ENCODE measurements at regions not wholly inside any gene's neighbourhood (a gene's known extent, or its start where the extent isn't known, plus 50 kb on each side); places are given as distances from the start of the nearest gene placed in this dataset.
"Not testable (repeated sequence)": the region's sequence is repeated elsewhere in the genome, so short reads cannot be mapped to it uniquely, and the experiment has no call there.

GRCh38 chr10:31121757-31122577, 90.3 kb upstream of the ZNF438 start:
- no peak for DNase-seq (ENCODE audit: low read depth in 4 of 4, low spot score in 3 of 4)

- DNase-seq (ENCODE audit: low read depth in 4 of 4, low spot score in 3 of 4), result no peak
Observed at GRCh38 chr10:31123946-31124345, 92.3 kb upstream of the ZNF438 start.

GRCh38 chr10:31124852-31125251, 93.2 kb upstream of the ZNF438 start:
- no peak for DNase-seq (ENCODE audit: low read depth in 4 of 4, low spot score in 3 of 4)

GRCh38 chr10:31125789-31126188, 94.1 kb upstream of the ZNF438 start:
- DNase-seq (ENCODE audit: low read depth in 4 of 4, low spot score in 3 of 4), result no peak

DNA sequence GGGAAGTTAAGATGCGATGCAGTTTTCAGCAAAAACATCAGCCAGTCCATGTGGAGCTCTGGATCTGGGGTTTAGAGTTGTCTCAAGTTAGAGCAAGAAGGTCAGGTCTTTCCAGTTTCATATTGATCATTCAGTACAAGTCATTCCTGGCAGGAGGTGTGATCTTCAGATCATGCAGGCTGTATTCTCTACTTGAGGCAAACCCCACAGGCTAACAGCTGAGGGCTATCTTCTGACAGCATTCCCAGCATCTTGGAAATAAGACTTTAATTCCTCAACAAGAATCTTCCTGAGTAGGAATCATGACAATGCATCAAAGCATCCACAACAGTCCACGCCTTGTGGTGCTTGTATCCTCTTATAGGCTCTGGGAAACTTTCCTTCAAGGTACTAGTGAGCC, 94.9 kb upstream of the ZNF438 start:
- DNase-seq (ENCODE audit: low read depth in 4 of 4, low spot score in 3 of 4), result no peak

DNA sequence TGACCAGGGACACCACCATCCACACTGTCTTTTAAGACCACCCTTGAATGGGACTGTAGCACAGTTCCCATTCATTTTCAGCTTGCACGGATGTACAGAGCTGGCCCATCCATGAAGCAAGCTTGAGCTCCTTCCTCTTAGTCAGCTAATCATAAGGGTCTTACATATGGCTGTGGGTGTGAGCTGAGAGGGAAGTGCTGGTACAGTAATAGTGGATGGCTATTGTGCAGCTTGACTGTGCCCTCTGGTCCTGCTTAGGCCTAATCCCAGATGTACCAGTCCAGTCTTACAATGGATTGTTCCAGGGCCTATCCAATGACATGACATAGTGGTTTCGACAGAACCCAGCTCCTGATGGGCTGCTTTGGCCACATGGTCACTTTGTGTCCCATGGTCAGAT, 96.9 kb upstream of the ZNF438 start:
- no peak for DNase-seq (ENCODE audit: low read depth in 4 of 4, low spot score in 3 of 4)

DNA sequence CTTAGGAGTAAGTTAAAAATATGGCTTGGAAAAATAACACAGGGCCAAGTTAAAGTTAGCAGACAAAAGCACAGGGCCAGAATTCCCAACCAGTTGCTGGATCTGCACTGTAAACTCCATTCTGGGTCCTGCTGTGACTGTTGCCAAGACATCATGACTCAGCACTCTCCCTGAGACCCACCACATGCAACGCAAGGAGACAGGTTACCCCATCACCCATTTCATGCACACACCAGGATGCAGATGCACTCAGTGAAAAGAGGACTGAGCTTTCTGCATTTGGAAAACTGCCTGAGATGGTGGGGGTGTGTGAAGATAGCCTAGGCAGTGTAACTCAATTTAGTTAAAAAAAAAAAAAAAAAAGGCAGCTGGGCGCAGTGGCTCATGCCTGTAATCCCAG, 97.6 kb upstream of the ZNF438 start:
- DNase-seq (ENCODE audit: low read depth in 4 of 4, low spot score in 3 of 4), result no peak

DNA sequence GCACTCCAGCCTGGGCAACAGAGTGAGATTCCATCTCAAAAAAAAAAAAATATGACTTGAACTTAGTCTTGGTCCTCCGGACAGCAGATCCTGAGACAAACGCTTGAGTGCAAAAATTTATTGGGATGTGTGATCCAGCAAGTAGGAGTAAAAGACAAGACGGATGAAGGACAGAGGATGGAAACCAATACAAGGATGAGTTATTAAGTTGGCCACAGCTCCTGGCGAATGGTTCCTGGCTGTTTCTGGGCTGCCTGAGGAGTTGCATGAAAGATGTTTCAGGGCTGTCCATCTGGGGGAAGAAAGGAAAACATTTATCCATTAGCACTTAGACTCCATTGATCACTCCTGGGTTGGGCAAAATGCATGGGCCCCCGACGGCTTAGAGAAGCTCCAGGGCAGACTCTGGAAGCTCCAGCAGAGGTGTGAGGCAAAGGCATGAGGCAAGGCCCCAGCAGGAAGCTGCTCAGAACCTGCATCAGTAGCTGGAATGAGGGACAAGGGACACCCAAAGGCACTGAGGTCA, 98.3 kb upstream of the ZNF438 start:
- no peak for DNase-seq (ENCODE audit: low read depth in 4 of 4, low spot score in 3 of 4)

GRCh38 chr10:31130406-31130805, 98.7 kb upstream of the ZNF438 start:
- DNase-seq (ENCODE audit: low read depth in 4 of 4, low spot score in 3 of 4), result no peak

DNA sequence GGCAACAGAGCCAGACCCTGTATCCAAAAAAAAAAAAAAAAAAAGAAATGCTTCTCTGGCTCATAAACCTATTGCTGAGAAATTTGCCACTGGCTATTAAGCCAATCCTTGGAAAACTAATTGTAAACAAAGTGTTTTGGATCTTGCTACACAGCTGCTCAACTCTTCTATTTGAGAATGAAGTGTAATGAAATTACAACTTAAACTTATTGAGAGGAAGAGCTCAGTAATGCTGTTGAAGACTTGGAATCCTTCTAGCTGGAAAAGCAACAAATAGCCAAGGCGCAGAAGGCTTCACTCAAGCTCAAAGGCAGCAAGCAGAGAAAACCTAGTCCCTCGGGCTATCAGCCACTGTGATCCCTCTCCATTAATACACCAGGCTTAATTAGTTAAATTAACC, 99.6 kb upstream of the ZNF438 start:
- DNase-seq (ENCODE audit: low read depth in 4 of 4, low spot score in 3 of 4), result no peak

- no peak for DNase-seq (ENCODE audit: low read depth in 4 of 4, low spot score in 3 of 4)
Observed at GRCh38 chr10:31132681-31133244, 101.1 kb upstream of the ZNF438 start.

GRCh38 chr10:31133251-31133791, 101.7 kb upstream of the ZNF438 start:
- DNase-seq (ENCODE audit: low read depth in 4 of 4, low spot score in 3 of 4), result no peak

DNA sequence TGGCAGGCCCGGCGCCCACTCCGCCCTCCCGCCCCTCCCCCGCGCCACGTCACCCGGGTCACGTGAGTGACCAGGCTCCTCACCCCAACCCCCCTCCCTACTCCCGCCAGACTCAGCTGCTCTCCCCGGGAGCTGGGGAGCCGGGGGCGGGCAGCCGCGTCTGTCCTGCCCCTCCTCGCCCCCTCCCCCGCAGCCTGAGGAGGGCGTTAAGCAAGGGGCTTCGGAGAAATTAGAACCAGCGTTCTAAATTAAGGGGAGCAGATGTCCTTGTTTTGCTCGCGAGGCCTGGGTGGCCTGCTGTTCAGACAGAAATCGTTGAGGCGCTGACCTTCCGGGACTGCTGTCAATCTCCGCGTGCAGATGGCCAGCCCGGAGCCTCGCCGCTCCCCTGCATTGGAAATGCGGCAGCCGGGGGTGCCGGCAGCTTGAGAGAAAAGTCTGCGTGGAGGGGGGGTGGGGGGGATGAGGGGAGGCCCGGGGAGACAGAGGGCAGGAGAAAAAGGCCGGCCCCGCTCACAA, 102.2 kb upstream of the ZNF438 start:
- DNase-seq (ENCODE audit: low read depth in 4 of 4, low spot score in 3 of 4), result peak; percentile 78 to 83 (median 80)

DNA sequence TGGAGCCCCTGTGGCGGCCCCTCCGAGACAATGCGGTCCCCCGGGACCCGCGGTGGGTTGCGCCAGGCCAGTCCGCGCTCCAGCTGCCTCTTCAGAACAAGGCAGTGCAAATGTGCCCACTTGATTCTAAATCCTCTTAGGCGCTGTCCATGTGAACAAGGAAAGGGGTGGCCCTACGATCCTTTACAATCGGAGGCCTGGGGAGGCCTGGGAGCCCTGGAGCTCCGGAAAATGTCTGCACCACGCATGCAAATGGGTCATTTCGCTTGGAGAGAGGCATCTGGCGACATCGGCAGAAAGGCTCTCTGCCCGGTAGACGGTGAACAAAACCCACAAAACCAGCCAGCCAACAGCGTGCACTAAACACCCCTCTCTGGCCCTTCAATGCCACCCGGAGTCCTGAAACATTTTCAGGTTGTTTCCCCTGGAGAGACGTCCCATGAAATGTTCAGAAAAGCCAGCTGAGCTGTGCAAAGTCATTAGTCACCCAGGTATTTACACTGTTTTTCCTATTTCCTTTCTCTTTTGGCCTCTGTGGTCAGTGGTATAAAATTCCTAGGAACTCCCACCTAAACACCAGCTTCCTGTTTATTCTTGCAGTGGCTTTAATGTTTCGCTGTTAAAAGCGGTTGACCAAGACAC, 102.8 kb upstream of the ZNF438 start:
- peak in 3 of 4 donors; percentile 58 to 78 (median 59) for DNase-seq (ENCODE audit: low read depth in 4 of 4, low spot score in 3 of 4)

GRCh38 chr10:31135171-31135570, 103.5 kb upstream of the ZNF438 start:
- no peak for DNase-seq (ENCODE audit: low read depth in 4 of 4, low spot score in 3 of 4)

DNA sequence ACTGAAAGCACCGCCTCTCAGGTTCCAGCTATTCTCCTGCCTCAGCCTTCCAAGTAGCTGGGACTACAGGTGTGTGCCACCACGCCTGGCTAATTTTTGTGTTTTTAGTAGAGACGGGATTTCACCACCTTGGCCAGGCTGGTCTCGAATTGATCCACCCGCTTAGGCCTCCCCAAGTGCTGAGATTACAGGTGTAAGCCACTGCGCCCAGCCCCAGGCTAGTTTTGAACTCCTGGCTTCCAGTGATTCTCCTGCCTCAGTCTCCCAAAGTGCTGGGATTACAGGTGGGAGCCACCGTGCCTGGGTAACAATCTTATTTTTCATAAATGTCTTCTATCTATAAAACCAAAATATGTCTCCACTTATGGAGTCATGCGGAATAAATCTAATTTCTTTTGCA, 104.1 kb upstream of the ZNF438 start:
- DNase-seq (ENCODE audit: low read depth in 4 of 4, low spot score in 3 of 4), result not testable (repeated sequence)

DNA sequence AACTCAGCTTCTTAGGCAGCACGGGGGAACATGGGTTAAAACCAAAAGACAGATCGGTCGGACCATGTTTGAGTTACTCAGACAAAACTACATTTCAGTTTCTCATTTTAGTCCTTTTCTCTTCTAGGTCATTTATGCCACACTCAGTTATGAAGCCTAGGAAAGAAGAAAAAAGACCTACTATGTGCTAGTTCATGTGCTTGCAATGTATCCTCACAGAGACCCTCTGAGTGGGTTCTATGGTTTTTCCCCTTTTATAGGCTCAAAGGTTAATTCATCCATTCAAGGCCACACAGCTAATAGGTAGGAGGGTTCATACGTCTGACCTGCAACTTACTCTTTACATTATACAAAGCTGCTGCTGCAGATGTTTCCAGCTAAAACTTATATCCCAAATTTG, 104.7 kb upstream of the ZNF438 start:
- no peak for DNase-seq (ENCODE audit: low read depth in 4 of 4, low spot score in 3 of 4)

DNA sequence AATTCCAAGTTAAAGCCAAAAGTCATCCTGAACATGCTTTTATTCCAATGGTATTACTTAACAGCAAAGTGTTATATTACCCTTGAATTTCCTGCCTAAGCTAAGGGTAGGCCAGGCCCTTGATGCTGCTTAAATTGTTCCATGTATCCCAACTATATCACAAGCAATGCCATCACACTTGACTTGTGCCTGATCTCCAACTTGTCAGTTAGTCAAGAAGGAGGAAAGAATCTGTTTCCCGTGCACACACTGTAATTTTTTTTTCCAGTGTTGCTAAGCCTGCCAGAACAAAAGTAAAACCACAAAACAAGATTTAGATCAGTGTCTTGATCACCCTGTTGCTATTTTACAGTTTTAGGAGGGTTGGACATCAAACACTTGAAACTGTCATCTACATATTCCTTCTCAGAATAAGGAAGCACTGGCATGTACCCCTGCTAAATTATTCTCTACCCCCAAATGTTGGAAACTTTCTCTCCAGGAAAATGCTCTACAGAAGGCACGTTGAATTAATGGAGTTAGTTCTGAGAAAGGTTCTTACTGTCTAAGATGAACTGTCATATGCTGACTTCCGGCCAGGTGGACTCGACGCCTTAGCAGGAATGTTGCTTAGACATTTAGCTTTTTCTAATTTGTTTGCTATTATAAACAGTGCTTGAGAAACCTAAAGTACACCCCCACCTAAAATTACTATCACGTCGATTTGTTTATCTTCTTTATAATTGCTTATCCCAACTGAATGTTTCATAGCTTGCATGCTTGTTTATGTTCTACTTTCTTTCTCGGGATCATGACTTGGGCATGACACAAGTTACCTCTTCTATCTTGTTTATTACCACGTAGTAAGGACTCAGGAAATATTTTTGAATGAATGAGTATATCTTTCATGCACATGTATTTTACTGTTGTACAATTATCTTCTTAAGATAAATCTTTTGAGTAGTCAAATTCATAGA, 105.5 kb upstream of the ZNF438 start:
- DNase-seq (ENCODE audit: low read depth in 4 of 4, low spot score in 3 of 4), result no peak

- DNase-seq (ENCODE audit: low read depth in 4 of 4, low spot score in 3 of 4), result no peak
Observed at GRCh38 chr10:31138026-31138553, 106.4 kb upstream of the ZNF438 start.

DNA sequence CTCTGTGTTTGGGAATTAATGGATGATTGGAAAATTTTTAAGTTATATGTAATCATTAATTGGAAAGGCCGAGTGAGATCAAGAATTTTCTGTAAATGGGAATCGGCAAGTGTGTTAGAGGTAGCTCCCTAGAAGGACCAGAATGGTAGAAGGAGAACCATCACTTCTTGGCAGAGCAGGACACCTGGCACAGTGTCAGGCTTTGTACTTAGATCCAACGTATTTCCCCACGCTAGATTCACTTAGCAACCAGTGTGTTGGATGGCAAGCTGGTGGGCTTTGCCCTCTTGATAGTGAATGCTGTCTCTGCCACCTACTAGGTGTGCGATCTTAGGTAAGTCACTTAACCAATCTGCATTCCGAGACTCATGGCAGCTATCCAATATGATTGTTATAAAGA, 107.8 kb upstream of the ZNF438 start:
- no peak for DNase-seq (ENCODE audit: low read depth in 4 of 4, low spot score in 3 of 4)
